Dermis microvascular lymphatic vessel endothelial cell (primary cell): ENCODE measurements at regions not wholly inside any gene's neighbourhood (a gene's known extent, or its start where the extent isn't known, plus 50 kb on each side); places are given as distances from the start of the nearest gene placed in this dataset.
"Not testable (repeated sequence)": the region's sequence is repeated elsewhere in the genome, so short reads cannot be mapped to it uniquely, and the experiment has no call there.

Experiments used
- DNase-seq, 2 donors: peaks; one replicate each; pipeline versions ENCODE4 v3.0.0 to v3.0.0-alpha.2; 2010; ENCODE audit warnings: low read depth in 2 of 2

- DNase-seq = no peak
Observed at GRCh38 chr11:91075032-91075695, 852.3 kb upstream of the CHORDC1 start.

- DNase-seq = no peak
Observed at GRCh38 chr11:91067666-91068065, 844.8 kb upstream of the CHORDC1 start.

- DNase-seq = no peak
Observed at GRCh38 chr11:91066456-91067047, 843.7 kb upstream of the CHORDC1 start.

GRCh38 chr11:91063399-91063798 is 840.5 kb upstream of the CHORDC1 start:
- DNase-seq = not testable (repeated sequence)

GRCh38 chr11:91047882-91048281 is 825.0 kb upstream of the CHORDC1 start:
- DNase-seq = no peak

GRCh38 chr11:91046261-91046660 is 823.4 kb upstream of the CHORDC1 start:
- no peak for DNase-seq

- no peak for DNase-seq
Observed at GRCh38 chr11:91041626-91042025, 818.8 kb upstream of the CHORDC1 start.

- DNase-seq = no peak
Observed at GRCh38 chr11:91023731-91024130, 800.9 kb upstream of the CHORDC1 start.

GRCh38 chr11:91011503-91011902 is 788.7 kb upstream of the CHORDC1 start:
- DNase-seq = no peak

GRCh38 chr11:91005458-91005857 is 782.6 kb upstream of the CHORDC1 start:
- no peak for DNase-seq

- no peak for DNase-seq
Observed at GRCh38 chr11:90997241-90997640, 774.4 kb upstream of the CHORDC1 start.

- DNase-seq = not testable (repeated sequence)
Observed at GRCh38 chr11:90972159-90972558, 749.3 kb upstream of the CHORDC1 start.

- no peak for DNase-seq
Observed at GRCh38 chr11:90947930-90948329, 725.1 kb upstream of the CHORDC1 start.

GRCh38 chr11:90930252-90930651 is 707.4 kb upstream of the CHORDC1 start:
- DNase-seq = no peak

GRCh38 chr11:90919332-90919731 is 696.5 kb upstream of the CHORDC1 start:
- peak; percentile 30 to 69 for DNase-seq

GRCh38 chr11:90916706-90917105 is 693.9 kb upstream of the CHORDC1 start:
- no peak for DNase-seq

GRCh38 chr11:90913131-90913668 is 690.4 kb upstream of the CHORDC1 start:
- DNase-seq = no peak

GRCh38 chr11:90912631-90913030 is 689.8 kb upstream of the CHORDC1 start:
- no peak for DNase-seq

- no peak for DNase-seq
Observed at GRCh38 chr11:90911192-90911591, 688.3 kb upstream of the CHORDC1 start.

GRCh38 chr11:90908074-90908473 is 685.2 kb upstream of the CHORDC1 start:
- DNase-seq = peak; percentile 11 to 12

GRCh38 chr11:90895850-90896249 is 673.0 kb upstream of the CHORDC1 start:
- no peak for DNase-seq

GRCh38 chr11:90890347-90890746 is 667.5 kb upstream of the CHORDC1 start:
- no peak for DNase-seq

GRCh38 chr11:90884181-90884580 is 661.3 kb upstream of the CHORDC1 start:
- DNase-seq = no peak
